Testis (tissue), 2 donors: ENCODE measurements at regions not wholly inside any gene's neighbourhood (a gene's known extent, or its start where the extent isn't known, plus 50 kb on each side); places are given as distances from the start of the nearest gene placed in this dataset.
"Not testable (repeated sequence)": the region's sequence is repeated elsewhere in the genome, so short reads cannot be mapped to it uniquely, and the experiment has no call there.

ENCODE experiments used
- CTCF ChIP-seq, 3 experiments: fragments of 450-650 bp in 2 of 3; fragments of 200-600 bp in 1 of 3; sonication (generic) in 1 of 3; IDR thresholded peaks; one replicate each; pipeline ENCODE4 v1.5.1; 2016 to 2019; ENCODE audit warnings: antibody characterized with exemption in 3 of 3, mild to moderate bottlenecking in 2 of 3, moderate library complexity in 1 of 3
- POLR2A ChIP-seq: fragments of 450-650 bp; IDR thresholded peaks from one replicate; pipeline ENCODE4 v1.6.1; 2017; ENCODE audit warnings: antibody characterized with exemption, mild to moderate bottlenecking, moderate library complexity

GRCh38 chr15:85234450-85235196 is 145.8 kb upstream of the AKAP13 start:
- not testable (repeated sequence) for TF ChIP-seq CTCF (IDR thresholded peaks at IDR 0.05); POLR2A
